NK-92 (cell line): ENCODE measurements at regions not wholly inside any gene's neighbourhood (a gene's known extent, or its start where the extent isn't known, plus 50 kb on each side); places are given as distances from the start of the nearest gene placed in this dataset.

ENCODE experiments used
- DNase-seq: peaks from one replicate; lab custom pipeline; 2025; ENCODE audit not compliant: unreplicated experiment; lab: John Stamatoyannopoulos, UW

GRCh38 chr2:19238440-19239060 is 119.9 kb downstream of the OSR1 start:
- DNase-seq: no peak

- no peak for DNase-seq
These were observed 123.1 kb downstream of the OSR1 start for GRCh38 chr2:19235308-19235707.

- DNase-seq: no peak
These were observed 126.1 kb downstream of the OSR1 start for GRCh38 chr2:19232312-19232711.

GRCh38 chr2:19231625-19232024 is 126.8 kb downstream of the OSR1 start:
- DNase-seq: no peak

- DNase-seq: no peak
These were observed 127.8 kb downstream of the OSR1 start for GRCh38 chr2:19230626-19231025.

GRCh38 chr2:19228715-19229114 is 129.7 kb downstream of the OSR1 start:
- no peak for DNase-seq

GRCh38 chr2:19228181-19228593 is 130.2 kb downstream of the OSR1 start:
- DNase-seq: no peak

- DNase-seq: no peak
These were observed 131.6 kb downstream of the OSR1 start for GRCh38 chr2:19226871-19227270.

GRCh38 chr2:19226386-19226785 is 132.0 kb downstream of the OSR1 start:
- DNase-seq: no peak

GRCh38 chr2:19225931-19226330 is 132.5 kb downstream of the OSR1 start:
- DNase-seq: no peak

- no peak for DNase-seq
These were observed 133.3 kb downstream of the OSR1 start for GRCh38 chr2:19225126-19225525.

GRCh38 chr2:19224486-19224885 is 133.9 kb downstream of the OSR1 start:
- DNase-seq: no peak

GRCh38 chr2:19224011-19224410 is 134.4 kb downstream of the OSR1 start:
- DNase-seq: no peak

- DNase-seq: no peak
These were observed 139.4 kb downstream of the OSR1 start for GRCh38 chr2:19219060-19219459.

GRCh38 chr2:19218166-19218565 is 140.3 kb downstream of the OSR1 start:
- no peak for DNase-seq

GRCh38 chr2:19216676-19217602 is 141.5 kb downstream of the OSR1 start:
- DNase-seq: no peak

- no peak for DNase-seq
These were observed 142.2 kb downstream of the OSR1 start for GRCh38 chr2:19216238-19216637.

GRCh38 chr2:19214682-19215391 is 143.6 kb downstream of the OSR1 start:
- no peak for DNase-seq

GRCh38 chr2:19209575-19210341 is 148.7 kb downstream of the OSR1 start:
- DNase-seq: no peak

GRCh38 chr2:19208479-19209199 is 149.8 kb downstream of the OSR1 start:
- DNase-seq: no peak
